OCI-LY7 (cell line): ENCODE measurements at regions not wholly inside any gene's neighbourhood (a gene's known extent, or its start where the extent isn't known, plus 50 kb on each side); places are given as distances from the start of the nearest gene placed in this dataset.

ENCODE experiments used
- BruUV-seq: library from RNA; stranded (reverse); fragments of 400-500 nt; replicated peaks from 2 replicates; lab custom pipeline; 2021; lab: Mats Ljungman, UMichigan
- CTCF ChIA-PET: fragments of 300-600 bp; sonication (Branson Sonifier 250); formaldehyde crosslinking; loops from one replicate; lab custom pipeline; 2022; ENCODE audit warnings: antibody characterized with exemption; ENCODE audit not compliant: unreplicated experiment; lab: Charles Lee
- POLR2A ChIA-PET: fragments of 300-600 bp; sonication (Branson Sonifier 250); formaldehyde crosslinking; loops from one replicate; lab custom pipeline; 2022; ENCODE audit warnings: antibody characterized with exemption; lab: Charles Lee
- DNase-seq: peaks from one replicate; pipeline ENCODE4 v3.0.0-alpha.2; 2015; ENCODE audit warnings: low spot score
- H2AFZ ChIP-seq: fragments of 200-600 bp; sonication (generic), shearing (Covaris generic); 2 replicates; pipeline ENCODE4 v1.6.1; 2014; ENCODE audit warnings: mild to moderate bottlenecking, antibody characterized with exemption, low read length, moderate library complexity
- H3K27ac ChIP-seq: fragments of 200-600 bp; sonication (generic); 2 replicates; pipeline ENCODE4 v1.5.1; 2014; ENCODE audit warnings: mixed run types, low read depth, mild to moderate bottlenecking, moderate library complexity, low read length, inconsistent platforms; ENCODE audit not compliant: poor library complexity, severe bottlenecking
- H3K36me3 ChIP-seq: fragments of 200-600 bp; sonication (generic); 2 replicates; pipeline ENCODE4 v1.6.1; 2014; ENCODE audit warnings: mild to moderate bottlenecking, antibody characterized with exemption, low read length, moderate library complexity, mixed read lengths; ENCODE audit not compliant: insufficient read depth
- H3K4me1 ChIP-seq: fragments of 200-600 bp; sonication (generic); 2 replicates; pipeline ENCODE4 v1.5.1; 2014; ENCODE audit warnings: mild to moderate bottlenecking, low read length; ENCODE audit not compliant: insufficient read depth, poor library complexity, severe bottlenecking
- H3K4me2 ChIP-seq: fragments of 200-600 bp; sonication (generic); 2 replicates; pipeline ENCODE4 v1.6.1; 2014; ENCODE audit warnings: mild to moderate bottlenecking, low read length
- H3K4me3 ChIP-seq: fragments of 200-600 bp; sonication (generic); 2 replicates; pipeline ENCODE4 v1.5.1; 2014; ENCODE audit warnings: mild to moderate bottlenecking, low read depth, low read length; ENCODE audit not compliant: poor library complexity, severe bottlenecking
- H3K79me2 ChIP-seq: fragments of 200-600 bp; sonication (generic); 2 replicates; pipeline ENCODE4 v1.6.1; 2016; ENCODE audit warnings: low read depth, mild to moderate bottlenecking, low read length, moderate library complexity, mixed read lengths; ENCODE audit not compliant: insufficient read depth
- H3K9me2 ChIP-seq: fragments of 200-600 bp; sonication (generic); 2 replicates; pipeline ENCODE4 v1.6.1; 2016; ENCODE audit warnings: mild to moderate bottlenecking, low read length, mixed read lengths; ENCODE audit not compliant: insufficient read depth
- H3K9me3 ChIP-seq: fragments of 200-600 bp; sonication (generic); 2 replicates; pipeline ENCODE4 v1.6.1; 2014; ENCODE audit warnings: mild to moderate bottlenecking, mixed run types, low read length, mixed read lengths
- H4K20me1 ChIP-seq: fragments of 200-600 bp; sonication (generic); 2 replicates; pipeline ENCODE4 v1.6.1; 2014; ENCODE audit warnings: mild to moderate bottlenecking, antibody characterized with exemption, low read length, moderate library complexity, mixed read lengths; ENCODE audit not compliant: insufficient read depth
- CTCF ChIP-seq: fragments of 200-600 bp; sonication (generic); conservative IDR thresholded peaks from 2 replicates; pipeline ENCODE4 v1.5.1; 2014; ENCODE audit warnings: mild to moderate bottlenecking, antibody characterized with exemption, low read length, moderate library complexity, mixed read lengths
- EZH2phosphoT487 ChIP-seq: fragments of 200-600 bp; sonication (generic); IDR thresholded peaks from 2 replicates; pipeline ENCODE4 v1.6.1; 2018; ENCODE audit warnings: low read depth, borderline replicate concordance, mild to moderate bottlenecking, mixed run types, antibody characterized with exemption, low read length, moderate library complexity, mixed read lengths
- intact Hi-C: fragments of 100-400 bp; cut with micrococcal nuclease; formaldehyde crosslinking; loops from one replicate; pipeline ENCODE4 v1.10.0; 2022; ENCODE audit not compliant: unreplicated experiment

DNA sequence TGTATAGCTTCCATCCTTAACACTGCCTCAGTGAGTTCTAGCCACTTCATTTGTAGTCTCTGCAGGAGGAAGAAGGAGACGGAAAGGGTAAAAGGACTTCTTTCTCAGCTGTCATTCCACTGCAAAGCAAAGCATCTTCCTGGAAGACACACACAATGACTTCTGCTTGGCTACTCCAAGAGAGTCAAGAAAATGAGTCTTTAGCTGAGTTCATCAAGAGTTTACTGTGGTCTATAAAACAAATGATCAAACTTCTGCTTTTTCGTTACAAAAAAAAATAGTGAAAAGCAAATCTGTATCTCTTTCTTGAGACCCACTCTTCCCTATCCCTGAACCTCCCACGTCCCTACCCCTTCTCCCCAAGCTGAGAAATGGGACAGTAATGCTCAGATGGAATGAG lies 205.0 kb upstream of the AHR start:
- Histone ChIP-seq H2AFZ (no peak overlapping the region), H4K20me1 (no peaks in the 10 kb centered on the region), H3K9me2 (no peaks in the 10 kb centered on the region), H3K9me3 (no peaks in the 10 kb centered on the region), H3K4me1 (no peaks in the 10 kb centered on the region), H3K27ac (no peak overlapping the region), H3K36me3 (no peaks in the 10 kb centered on the region), H3K4me2 (no peak overlapping the region), H3K4me3 (no peak overlapping the region), H3K79me2 (no peaks in the 10 kb centered on the region)
- POLR2A ChIA-PET, result no interaction called here
- BruUV-seq, result no TSS peak
- TF ChIP-seq CTCF, result no peak
- TF ChIP-seq EZH2phosphoT487, result no peak
- intact Hi-C loops, result no loop called here
- DNase-seq, result no peak
- CTCF ChIA-PET, result no interaction called here

DNA sequence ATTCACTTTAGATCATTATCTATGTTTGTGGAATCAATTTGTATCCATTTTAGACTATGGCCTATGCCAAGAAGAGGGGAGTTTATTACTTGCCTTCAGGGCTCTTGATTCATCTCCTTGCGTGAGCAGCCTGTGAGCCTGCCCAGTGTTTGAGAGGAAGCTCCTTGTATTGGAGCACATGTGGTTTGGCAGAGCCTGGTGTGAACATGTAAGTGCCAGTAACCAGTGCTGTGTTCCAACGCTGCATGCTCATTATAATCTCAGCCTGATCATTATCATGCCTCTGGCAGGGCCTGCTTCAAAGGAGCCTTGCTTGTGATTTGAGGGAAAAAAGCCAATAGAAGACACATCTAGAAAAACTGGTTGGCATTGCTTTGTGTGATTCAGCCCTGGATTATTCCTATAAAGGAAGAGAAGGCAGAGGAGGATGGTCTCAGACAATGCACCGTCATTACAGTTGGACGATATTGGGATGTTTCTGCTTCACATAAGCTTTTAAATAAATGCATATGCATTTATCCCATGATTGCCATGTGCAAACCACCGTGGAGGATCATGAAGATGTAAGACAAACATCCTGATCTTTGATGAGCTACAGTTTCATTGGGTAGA lies 203.4 kb upstream of the AHR start:
- H4K20me1 ChIP-seq, result no peaks in the 10 kb centered on the region
- H3K79me2 ChIP-seq, result no peaks in the 10 kb centered on the region
- no peak overlapping the region for H3K27ac ChIP-seq
- H3K9me3 ChIP-seq, result no peaks in the 10 kb centered on the region
- ChIA-PET POLR2A (no interaction called here), CTCF (no interaction called here)
- no peak for DNase-seq
- H3K4me1 ChIP-seq, result no peaks in the 10 kb centered on the region
- H3K9me2 ChIP-seq, result no peaks in the 10 kb centered on the region
- BruUV-seq, result no TSS peak
- H2AFZ ChIP-seq, result no peak overlapping the region
- no peaks in the 10 kb centered on the region for H3K36me3 ChIP-seq
- H3K4me2 ChIP-seq, result no peak overlapping the region
- TF ChIP-seq CTCF (no peak), EZH2phosphoT487 (no peak)
- no peak overlapping the region for H3K4me3 ChIP-seq
- intact Hi-C loops, result no loop called here

- no TSS peak for BruUV-seq
- Histone ChIP-seq H3K4me3 (no peak overlapping the region), H3K79me2 (no peaks in the 10 kb centered on the region), H3K9me2 (no peaks in the 10 kb centered on the region), H3K9me3 (no peaks in the 10 kb centered on the region), H3K27ac (no peak overlapping the region), H3K4me2 (no peak overlapping the region), H4K20me1 (no peaks in the 10 kb centered on the region), H3K36me3 (no peaks in the 10 kb centered on the region), H2AFZ (no peak overlapping the region), H3K4me1 (no peaks in the 10 kb centered on the region)
- TF ChIP-seq EZH2phosphoT487, result no peak
- no peak for TF ChIP-seq CTCF
- POLR2A ChIA-PET, result interaction anchor here (0.6 kb wide), 1 partner anchor 874 kb away, joined by 3 read pairs; no protein-coding TSS in a partner anchor
- DNase-seq, result no peak
- intact Hi-C loops, result no loop called here
- CTCF ChIA-PET, result no interaction called here
These were observed 202.5 kb upstream of the AHR start for GRCh38 chr7:17095931-17096330.
